ENCODE measurements at regions not wholly inside any gene's neighbourhood (a gene's known extent, or its start where the extent isn't known, plus 50 kb on each side); places are given as distances from the start of the nearest gene placed in this dataset.

DNA sequence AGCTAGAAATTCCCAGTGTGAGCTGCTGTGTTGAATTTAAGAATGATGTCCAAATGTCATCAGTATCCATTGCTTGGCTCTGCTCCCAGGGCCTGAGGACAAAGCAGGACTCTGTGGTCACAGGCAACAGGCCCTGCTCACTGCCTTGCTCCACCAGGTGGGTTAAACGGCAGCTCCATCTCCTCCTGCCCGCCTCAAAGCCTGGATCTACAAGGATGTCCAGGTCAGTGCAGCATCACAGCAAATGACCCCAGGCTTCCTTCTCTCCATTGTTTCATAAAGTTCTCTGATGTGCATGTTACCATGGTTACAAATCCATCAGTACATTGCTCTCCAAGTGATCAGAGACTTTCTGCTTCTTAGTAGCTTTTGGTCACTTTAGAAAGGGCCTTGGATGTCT, 322.0 kb upstream of the ZNF32 start:
- H3K9me3 Mint-ChIP-seq, result no peaks in the 10 kb centered on the region
- intact Hi-C loops (cut with micrococcal nuclease), result no loop called here
- no peaks in the 10 kb centered on the region for H3K4me1 Mint-ChIP-seq
- H3K27ac Mint-ChIP-seq, result no peak overlapping the region
- H3K4me3 Mint-ChIP-seq, result no peak overlapping the region
- ATAC-seq (ENCODE audit: low read depth) (no peak), DNase-seq (no peak)
- TF ChIP-seq CTCF (IDR thresholded peaks at IDR 0.05), result no peak
- POLR2A ChIA-PET, result no interaction called here
- CTCF ChIA-PET, result no interaction called here
- peaks cover 11% of the 10 kb centered on the region for H3K27me3 Mint-ChIP-seq
- H3K36me3 Mint-ChIP-seq (ENCODE audit: low read depth), result no peaks in the 10 kb centered on the region

DNA sequence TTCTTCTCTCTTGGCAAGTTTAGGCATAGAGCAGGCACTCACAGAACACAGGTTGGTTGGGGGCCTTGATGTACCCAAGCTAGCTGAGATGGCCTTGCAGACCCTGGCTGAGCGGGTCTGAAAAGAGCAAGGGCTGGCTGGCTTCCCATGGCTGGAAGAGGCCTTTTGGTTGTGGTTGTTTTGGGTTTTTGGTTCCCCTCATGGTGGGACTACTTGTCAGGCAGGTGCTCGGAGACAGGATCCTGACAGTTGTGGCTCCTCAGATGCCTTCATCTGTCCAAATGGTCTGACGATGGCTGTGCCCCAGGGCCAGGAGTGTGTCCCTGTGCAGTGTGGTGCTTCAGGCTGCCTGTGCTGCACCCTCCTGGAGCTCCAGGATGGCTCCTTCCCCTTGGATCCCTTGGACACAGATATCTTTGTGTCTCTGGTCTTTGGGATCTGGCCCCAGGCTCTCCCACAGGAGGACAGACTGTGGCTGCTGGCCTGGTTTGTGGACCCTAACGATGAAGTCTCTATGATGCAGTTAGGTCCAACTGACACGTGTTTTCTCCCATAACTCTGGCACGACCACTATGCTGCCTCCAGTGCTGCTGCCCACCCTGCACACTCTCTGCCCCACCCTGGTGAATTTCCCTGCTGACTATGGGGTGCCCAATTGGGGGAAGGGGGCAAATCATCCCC, 321.5 kb upstream of the ZNF32 start:
- H3K4me1 Mint-ChIP-seq, result peaks cover 5% of the 10 kb centered on the region
- TF ChIP-seq CTCF (IDR thresholded peaks at IDR 0.05), result no peak
- ChIA-PET CTCF (no interaction called here), POLR2A (no interaction called here)
- H3K36me3 Mint-ChIP-seq (ENCODE audit: low read depth), result no peaks in the 10 kb centered on the region
- no peak overlapping the region for H3K27ac Mint-ChIP-seq
- H3K4me3 Mint-ChIP-seq, result no peak overlapping the region
- no peaks in the 10 kb centered on the region for H3K9me3 Mint-ChIP-seq
- no peak for DNase-seq
- H3K27me3 Mint-ChIP-seq, result peaks cover 11% of the 10 kb centered on the region
- intact Hi-C loops (cut with micrococcal nuclease), result no loop called here
- no peak for ATAC-seq (ENCODE audit: low read depth)

- Mint-ChIP-seq H3K36me3 (ENCODE audit: low read depth) (no peaks in the 10 kb centered on the region), H3K4me1 (peaks cover 7% of the 10 kb centered on the region), H3K9me3 (no peaks in the 10 kb centered on the region), H3K27me3 (peaks cover 13% of the 10 kb centered on the region), H3K4me3 (no peak overlapping the region), H3K27ac (no peak overlapping the region)
- no peak for DNase-seq
- ChIA-PET POLR2A (no interaction called here), CTCF (no interaction called here)
- no peak for ATAC-seq (ENCODE audit: low read depth)
- no peak for TF ChIP-seq CTCF (IDR thresholded peaks at IDR 0.05)
- intact Hi-C loops (cut with micrococcal nuclease), result no loop called here
Observed at GRCh38 chr10:43969506-43969905, 320.8 kb upstream of the ZNF32 start.

DNA sequence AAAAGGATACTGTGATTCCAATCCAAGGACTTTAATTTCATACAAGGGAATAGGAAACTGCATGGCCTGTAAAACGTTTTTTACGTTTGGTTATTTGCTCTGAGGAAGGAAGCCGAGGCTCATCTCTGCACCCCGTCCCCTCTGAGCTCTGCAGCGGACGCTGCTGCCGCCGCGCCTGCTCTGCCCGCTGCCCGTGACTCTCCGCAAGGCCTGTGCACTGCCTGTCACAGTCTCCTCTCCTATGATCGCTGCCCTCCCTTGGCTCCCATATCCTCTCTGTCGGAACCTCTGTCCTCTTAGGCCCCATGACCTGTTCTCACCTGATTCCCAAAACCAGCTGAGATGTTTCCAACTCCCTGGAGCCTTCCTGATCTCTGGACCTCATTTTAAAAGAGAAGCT, 320.3 kb upstream of the ZNF32 start:
- Mint-ChIP-seq H3K4me3 (no peak overlapping the region), H3K36me3 (ENCODE audit: low read depth) (no peaks in the 10 kb centered on the region), H3K27ac (no peak overlapping the region), H3K27me3 (peaks cover 18% of the 10 kb centered on the region), H3K9me3 (no peaks in the 10 kb centered on the region), H3K4me1 (peaks cover 7% of the 10 kb centered on the region)
- CTCF ChIA-PET, result no interaction called here
- no peak for ATAC-seq (ENCODE audit: low read depth)
- no peak for TF ChIP-seq CTCF (IDR thresholded peaks at IDR 0.05)
- intact Hi-C loops (cut with micrococcal nuclease), result no loop called here
- DNase-seq, result no peak
- POLR2A ChIA-PET, result no interaction called here

DNA sequence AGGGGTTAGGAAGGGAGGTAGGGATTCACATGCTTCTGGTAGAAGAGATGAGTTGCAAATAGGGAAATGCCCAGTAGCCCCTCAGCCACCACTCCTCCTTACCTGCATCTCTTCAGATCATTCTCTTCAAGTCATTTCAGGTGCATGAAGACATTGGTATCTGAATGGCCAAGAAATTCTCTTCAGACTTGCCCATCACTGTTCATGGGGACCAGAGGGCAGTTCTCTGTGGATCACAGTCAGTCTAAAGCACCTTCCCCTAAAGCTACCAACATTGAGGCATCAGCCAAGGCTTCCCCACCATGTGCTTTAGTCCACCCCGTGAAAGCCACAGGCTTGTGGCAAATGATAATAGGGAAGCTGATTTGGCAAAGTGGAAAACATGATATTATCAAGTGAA, 319.4 kb upstream of the ZNF32 start:
- no peak overlapping the region for H3K4me3 Mint-ChIP-seq
- intact Hi-C loops (cut with micrococcal nuclease), result no loop called here
- DNase-seq (no peak), ATAC-seq (ENCODE audit: low read depth) (no peak)
- no peaks in the 10 kb centered on the region for H3K36me3 Mint-ChIP-seq (ENCODE audit: low read depth)
- H3K27ac Mint-ChIP-seq, result no peak overlapping the region
- H3K27me3 Mint-ChIP-seq, result peaks cover 22% of the 10 kb centered on the region
- TF ChIP-seq CTCF (IDR thresholded peaks at IDR 0.05), result no peak
- no peaks in the 10 kb centered on the region for H3K9me3 Mint-ChIP-seq
- ChIA-PET CTCF (no interaction called here), POLR2A (no interaction called here)
- peaks cover 7% of the 10 kb centered on the region for H3K4me1 Mint-ChIP-seq
